Spleen (tissue), 11 donors: ENCODE measurements at regions not wholly inside any gene's neighbourhood (a gene's known extent, or its start where the extent isn't known, plus 50 kb on each side); places are given as distances from the start of the nearest gene placed in this dataset.

ENCODE experiments used
- DNase-seq: peaks from one replicate; pipeline ENCODE4 v3.0.0-alpha.2; 2020
- H3K27ac ChIP-seq, 8 donors: fragments of 200-600 bp; sonication (generic) in 7 of 8; 1 replicate in 4 of 8; 2 replicates in 4 of 8; pipeline versions ENCODE4 v1.5.0 to v1.8.0; 2016 to 2021; ENCODE audit warnings: inconsistent platforms in 4 of 8, mild to moderate bottlenecking in 4 of 8, moderate library complexity in 1 of 8
- H3K27me3 ChIP-seq, 7 donors: fragments of 200-600 bp; sonication (generic) in 6 of 7; replicated peaks in 1 of 7; 1 replicate in 4 of 7; 2 replicates in 3 of 7; pipeline versions ENCODE4 v1.5.0 to v1.8.0; 2016 to 2021; ENCODE audit warnings: inconsistent platforms in 3 of 7, mild to moderate bottlenecking in 1 of 7
- H3K36me3 ChIP-seq, 6 donors: fragments of 200-600 bp; sonication (generic) in 5 of 6; 1 replicate in 4 of 6; 2 replicates in 2 of 6; pipeline versions ENCODE4 v1.5.0 to v1.8.0; 2016 to 2021; ENCODE audit warnings: inconsistent platforms in 2 of 6
- H3K4me1 ChIP-seq, 6 donors: fragments of 200-600 bp; sonication (generic) in 5 of 6; 1 replicate in 3 of 6; 2 replicates in 3 of 6; pipeline versions ENCODE4 v1.5.0 to v1.8.0; 2016 to 2021; ENCODE audit warnings: inconsistent platforms in 3 of 6
- H3K4me3 ChIP-seq, 8 donors: fragments of 200-600 bp; sonication (generic) in 7 of 8; 1 replicate in 4 of 8; 2 replicates in 4 of 8; pipeline versions ENCODE4 v1.5.0 to v1.8.0; 2016 to 2021; ENCODE audit warnings: inconsistent platforms in 4 of 8, mild to moderate bottlenecking in 4 of 8, moderate library complexity in 2 of 8
- H3K9me3 ChIP-seq, 8 donors: fragments of 200-600 bp; sonication (generic) in 7 of 8; 1 replicate in 4 of 8; 2 replicates in 4 of 8; pipeline versions ENCODE4 v1.5.0 to v1.8.0; 2016 to 2021; ENCODE audit warnings: inconsistent platforms in 4 of 8
- POLR2A ChIP-seq, 3 donors: fragments of 450-650 bp; IDR thresholded peaks; one replicate each; pipeline ENCODE4 v1.5.1; 2017; ENCODE audit warnings: antibody characterized with exemption in 3 of 3, mild to moderate bottlenecking in 1 of 3
- POLR2AphosphoS5 ChIP-seq, 3 donors: sonication (generic); formaldehyde crosslinking; IDR thresholded peaks; one replicate each; pipeline ENCODE4 v1.5.1; 2017; ENCODE audit warnings: antibody characterized with exemption in 3 of 3
- WGBS, 5 donors: extraction: QIAGEN DNeasy Blood & Tissue Kit in 3 of 5; methylation state at CpG; one replicate each; pipeline versions ENCODE4 v1.1.5 to v1.1.7; 2013 to 2018; 5-methylcytosine and 5-hydroxymethylcytosine counted together
- intact Hi-C: fragments of 100-400 bp; cut with DNase I; formaldehyde crosslinking; loops from one replicate; pipeline ENCODE4 v1.15.0; 2023; ENCODE audit warnings: low total_unique reads
- TF ChIP-seq, protein P1 (sequence below), 11 experiments: fragments of 200-600 bp in 7 of 11; fragments of 450-650 bp in 4 of 11; sonication (generic) in 4 of 11; IDR thresholded peaks in 8 of 11; conservative IDR thresholded peaks in 3 of 11; 1 replicate in 7 of 11; 2 replicates in 4 of 11; pipeline versions ENCODE4 v1.4.0 to v1.8.0; 2016 to 2021; ENCODE audit warnings: antibody characterized with exemption in 11 of 11, inconsistent platforms in 4 of 11, mild to moderate bottlenecking in 1 of 11
- donor health status: healthy with polysubstance abuse.
- donor health status: DM: no; HTN: no; CAD: no; lungs with moderate emphysema.
- donor health status: DM: no; HTN: no; CAD: no.
- donor health status: Bipolar disorder and iron deficiency.
- donor health status: healthy.
- donor health status: DM: no; HTN: no; CAD: no.
- donor health status: DM: yes; HTN: yes; CAD: no.

DNA sequence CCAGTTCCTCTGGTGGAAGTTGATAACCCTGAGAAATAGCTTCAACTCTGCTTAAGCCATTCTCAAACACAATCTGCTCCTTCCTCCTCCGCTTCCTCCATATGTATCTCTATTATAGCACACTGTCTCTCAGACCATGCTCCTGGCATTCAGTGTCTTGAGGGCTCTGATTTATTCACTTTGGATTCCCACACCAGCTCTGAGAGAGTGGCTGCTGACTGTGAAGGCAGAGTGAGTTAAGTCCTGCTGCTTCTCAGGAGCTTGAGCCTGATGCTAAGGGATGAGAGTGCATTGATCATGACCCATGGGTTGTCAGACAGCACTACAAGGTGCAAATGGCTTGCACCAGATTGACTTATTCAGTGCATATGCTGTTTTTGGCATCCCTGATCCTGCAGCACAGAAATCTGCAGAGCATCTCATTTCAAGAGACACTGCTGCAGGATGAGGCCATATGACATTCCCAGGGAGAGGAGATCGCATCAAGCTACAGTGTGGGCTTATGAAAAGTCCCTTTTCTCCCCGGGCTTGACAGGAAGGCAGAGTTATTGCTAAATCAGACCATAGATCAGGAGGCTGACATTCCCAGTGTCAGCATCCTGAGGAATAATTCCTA is 500.5 kb upstream of the RAB6C start:
- Histone ChIP-seq H3K36me3 (no peaks in the 10 kb centered on the region), H3K27me3 (no peaks in the 10 kb centered on the region), H3K9me3 (no peaks in the 10 kb centered on the region), H3K4me3 (no peak overlapping the region), H3K27ac (no peak overlapping the region), H3K4me1 (peaks cover 0 to 4% (median 0%) of the 10 kb centered on the region in 6 donors)
- no peak for DNase-seq
- intact Hi-C loops, result no loop called here
- 52 to 68% (median 65%) methylated on average over 3 of the region's 3 CpGs for WGBS, 5 donors
- TF ChIP-seq, protein P1, sequence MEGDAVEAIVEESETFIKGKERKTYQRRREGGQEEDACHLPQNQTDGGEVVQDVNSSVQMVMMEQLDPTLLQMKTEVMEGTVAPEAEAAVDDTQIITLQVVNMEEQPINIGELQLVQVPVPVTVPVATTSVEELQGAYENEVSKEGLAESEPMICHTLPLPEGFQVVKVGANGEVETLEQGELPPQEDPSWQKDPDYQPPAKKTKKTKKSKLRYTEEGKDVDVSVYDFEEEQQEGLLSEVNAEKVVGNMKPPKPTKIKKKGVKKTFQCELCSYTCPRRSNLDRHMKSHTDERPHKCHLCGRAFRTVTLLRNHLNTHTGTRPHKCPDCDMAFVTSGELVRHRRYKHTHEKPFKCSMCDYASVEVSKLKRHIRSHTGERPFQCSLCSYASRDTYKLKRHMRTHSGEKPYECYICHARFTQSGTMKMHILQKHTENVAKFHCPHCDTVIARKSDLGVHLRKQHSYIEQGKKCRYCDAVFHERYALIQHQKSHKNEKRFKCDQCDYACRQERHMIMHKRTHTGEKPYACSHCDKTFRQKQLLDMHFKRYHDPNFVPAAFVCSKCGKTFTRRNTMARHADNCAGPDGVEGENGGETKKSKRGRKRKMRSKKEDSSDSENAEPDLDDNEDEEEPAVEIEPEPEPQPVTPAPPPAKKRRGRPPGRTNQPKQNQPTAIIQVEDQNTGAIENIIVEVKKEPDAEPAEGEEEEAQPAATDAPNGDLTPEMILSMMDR (IDR thresholded peaks at IDR 0.05 in 8 of 11, conservative IDR thresholded peaks at IDR 0.05 in 3 of 11), result no peak
- TF ChIP-seq POLR2A (IDR thresholded peaks at IDR 0.05) (no peak), POLR2AphosphoS5 (IDR thresholded peaks at IDR 0.05) (no peak)

DNA sequence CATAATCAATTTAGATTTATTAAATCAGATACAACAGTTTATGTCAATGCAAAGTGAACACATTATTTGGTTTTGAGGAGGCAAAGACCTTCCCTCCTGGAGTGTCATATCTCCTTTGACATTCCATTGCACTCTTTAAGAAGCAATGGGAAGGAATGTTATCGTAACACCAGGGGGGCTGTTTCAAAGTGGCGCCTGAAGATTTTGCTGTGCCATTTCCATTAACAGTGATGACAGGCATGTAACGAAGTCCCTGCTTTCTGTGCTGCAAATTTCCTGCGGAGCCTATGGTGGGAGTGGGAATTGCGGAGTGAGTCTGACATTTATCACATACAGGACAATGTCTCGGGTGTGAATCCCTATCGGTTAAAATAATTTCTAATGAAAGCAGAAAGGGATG is 499.6 kb upstream of the RAB6C start:
- DNase-seq, result no peak
- Histone ChIP-seq H3K36me3 (no peaks in the 10 kb centered on the region), H3K4me3 (no peak overlapping the region), H3K9me3 (no peaks in the 10 kb centered on the region), H3K27ac (no peak overlapping the region), H3K4me1 (peaks cover 0 to 4% (median 0%) of the 10 kb centered on the region in 6 donors), H3K27me3 (no peaks in the 10 kb centered on the region)
- TF ChIP-seq, protein P1 (IDR thresholded peaks at IDR 0.05 in 8 of 11, conservative IDR thresholded peaks at IDR 0.05 in 3 of 11), result no peak
- TF ChIP-seq POLR2AphosphoS5 (IDR thresholded peaks at IDR 0.05) (no peak), POLR2A (IDR thresholded peaks at IDR 0.05) (no peak)
- intact Hi-C loops, result no loop called here
- 81 to 85% (median 82%) methylated on average over 7 of the region's 7 CpGs for WGBS, 5 donors

DNA sequence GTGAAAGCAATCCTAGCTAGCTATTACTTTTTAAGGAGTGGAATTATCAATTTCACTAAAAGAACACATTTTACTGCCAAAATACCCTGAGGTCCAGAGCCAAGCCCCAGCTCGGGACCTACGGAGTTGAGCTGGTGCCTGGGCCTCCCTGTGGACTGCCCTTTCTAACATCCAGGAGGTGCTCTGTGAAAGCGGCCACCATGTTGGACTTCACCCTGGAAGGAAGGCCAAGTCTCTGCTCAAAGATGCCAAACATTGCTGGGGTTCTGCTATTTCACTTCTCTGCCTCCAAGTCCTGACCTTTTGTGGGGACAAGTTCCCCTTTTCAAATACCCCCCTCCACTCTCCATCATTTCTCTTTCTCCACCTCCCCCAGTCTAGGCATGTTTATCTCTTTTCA is 498.7 kb upstream of the RAB6C start:
- Histone ChIP-seq H3K27me3 (no peaks in the 10 kb centered on the region), H3K9me3 (no peaks in the 10 kb centered on the region), H3K36me3 (no peaks in the 10 kb centered on the region), H3K4me1 (peaks cover 0 to 4% (median 0%) of the 10 kb centered on the region in 6 donors), H3K4me3 (no peak overlapping the region), H3K27ac (no peak overlapping the region)
- DNase-seq, result no peak
- WGBS, 5 donors, result 78 to 90% (median 83%) methylated on average over 3 of the region's 3 CpGs
- TF ChIP-seq, protein P1 (IDR thresholded peaks at IDR 0.05 in 8 of 11, conservative IDR thresholded peaks at IDR 0.05 in 3 of 11), result no peak
- TF ChIP-seq POLR2AphosphoS5 (IDR thresholded peaks at IDR 0.05) (no peak), POLR2A (IDR thresholded peaks at IDR 0.05) (no peak)
- intact Hi-C loops, result no loop called here

DNA sequence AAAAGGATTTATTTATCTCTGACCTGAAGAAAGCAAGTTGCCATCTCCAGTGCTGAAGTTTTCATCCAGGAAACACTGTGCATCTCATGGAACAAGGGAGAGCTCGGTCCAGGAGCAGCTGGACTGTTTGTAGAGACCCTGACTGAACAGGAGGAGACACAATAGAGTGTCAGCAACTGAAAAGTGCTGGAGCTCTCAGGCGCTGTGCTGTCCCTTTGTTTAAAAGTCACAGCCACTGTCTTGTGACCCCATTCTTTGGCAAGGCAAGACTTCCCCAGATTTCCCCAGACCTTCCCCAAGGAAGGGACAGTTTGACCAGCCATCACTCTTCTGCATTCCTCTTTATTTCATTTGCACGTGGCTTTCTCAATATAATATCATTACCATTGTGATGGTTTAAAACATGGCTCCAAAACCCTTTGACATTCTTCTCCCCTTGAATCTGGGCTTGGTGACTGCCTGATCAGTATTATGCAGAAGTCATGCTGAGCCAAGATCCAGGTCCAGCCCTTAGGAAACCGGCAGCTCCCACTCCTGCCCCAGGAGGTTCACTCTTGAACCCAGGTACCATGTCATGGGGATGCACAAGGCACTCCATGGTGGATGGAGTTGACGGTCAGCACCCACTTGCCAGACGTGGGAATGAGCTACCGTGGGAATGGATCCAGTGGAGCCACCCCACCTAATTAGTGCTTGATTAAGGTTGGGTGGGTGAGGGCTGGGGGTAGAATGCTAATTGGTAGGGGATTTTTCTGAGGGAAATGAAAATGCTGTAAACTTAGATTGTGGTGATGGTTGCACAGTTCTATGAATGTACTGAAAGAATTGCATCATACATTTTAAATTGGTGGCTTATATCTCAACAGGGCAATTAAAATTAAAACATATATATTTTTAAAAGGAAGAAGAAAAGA is 497.9 kb upstream of the RAB6C start:
- Histone ChIP-seq H3K4me1 (peaks cover 0 to 4% (median 0%) of the 10 kb centered on the region in 6 donors), H3K27me3 (no peaks in the 10 kb centered on the region), H3K9me3 (no peaks in the 10 kb centered on the region), H3K36me3 (no peaks in the 10 kb centered on the region), H3K4me3 (no peak overlapping the region), H3K27ac (no peak overlapping the region)
- DNase-seq, result no peak
- WGBS, 5 donors, result 77 to 86% (median 79%) methylated on average over 7 of the region's 7 CpGs
- TF ChIP-seq POLR2A (IDR thresholded peaks at IDR 0.05) (no peak), POLR2AphosphoS5 (IDR thresholded peaks at IDR 0.05) (no peak)
- TF ChIP-seq, protein P1 (IDR thresholded peaks at IDR 0.05 in 8 of 11, conservative IDR thresholded peaks at IDR 0.05 in 3 of 11), result no peak
- intact Hi-C loops, result no loop called here
